ENCODE measurements at regions not wholly inside any gene's neighbourhood (a gene's known extent, or its start where the extent isn't known, plus 50 kb on each side); places are given as distances from the start of the nearest gene placed in this dataset.

DNA sequence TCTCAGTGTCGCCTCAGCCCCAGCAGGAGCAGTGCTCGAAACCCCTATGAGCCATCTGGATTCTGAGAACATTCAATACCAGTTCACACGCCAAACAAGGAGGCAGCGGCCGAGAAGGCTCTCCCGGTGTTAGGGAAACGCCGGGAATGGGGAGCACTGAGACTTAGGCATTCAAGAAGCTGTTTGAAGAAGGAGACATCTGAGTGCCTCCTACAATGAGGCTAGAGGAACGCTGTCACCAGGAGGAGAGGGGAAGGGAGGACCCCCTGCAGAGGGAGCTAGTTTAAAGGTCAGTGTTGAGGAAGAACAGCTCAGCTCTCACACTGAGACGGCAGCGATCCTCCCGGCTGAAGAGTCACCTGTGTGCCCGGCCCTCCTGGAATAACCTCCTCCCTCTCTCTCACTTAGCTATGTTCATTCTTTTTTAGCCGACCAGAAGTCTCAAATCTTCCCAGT is 69.9 kb downstream of the SERPINA3 start:
- DNase-seq, result no peak

GRCh38 chr14:94681300-94682060 is 69.3 kb downstream of the SERPINA3 start:
- no peak for DNase-seq

- no peak for DNase-seq
Observed at GRCh38 chr14:94680862-94681288, 68.7 kb downstream of the SERPINA3 start.

GRCh38 chr14:94679937-94680861 is 68.0 kb downstream of the SERPINA3 start:
- DNase-seq, result no peak

GRCh38 chr14:94679106-94679810 is 67.1 kb downstream of the SERPINA3 start:
- DNase-seq, result no peak

GRCh38 chr14:94677747-94678146 is 65.6 kb downstream of the SERPINA3 start:
- no peak for DNase-seq

- DNase-seq, result no peak
Observed at GRCh38 chr14:94677213-94677612, 65.0 kb downstream of the SERPINA3 start.

DNA sequence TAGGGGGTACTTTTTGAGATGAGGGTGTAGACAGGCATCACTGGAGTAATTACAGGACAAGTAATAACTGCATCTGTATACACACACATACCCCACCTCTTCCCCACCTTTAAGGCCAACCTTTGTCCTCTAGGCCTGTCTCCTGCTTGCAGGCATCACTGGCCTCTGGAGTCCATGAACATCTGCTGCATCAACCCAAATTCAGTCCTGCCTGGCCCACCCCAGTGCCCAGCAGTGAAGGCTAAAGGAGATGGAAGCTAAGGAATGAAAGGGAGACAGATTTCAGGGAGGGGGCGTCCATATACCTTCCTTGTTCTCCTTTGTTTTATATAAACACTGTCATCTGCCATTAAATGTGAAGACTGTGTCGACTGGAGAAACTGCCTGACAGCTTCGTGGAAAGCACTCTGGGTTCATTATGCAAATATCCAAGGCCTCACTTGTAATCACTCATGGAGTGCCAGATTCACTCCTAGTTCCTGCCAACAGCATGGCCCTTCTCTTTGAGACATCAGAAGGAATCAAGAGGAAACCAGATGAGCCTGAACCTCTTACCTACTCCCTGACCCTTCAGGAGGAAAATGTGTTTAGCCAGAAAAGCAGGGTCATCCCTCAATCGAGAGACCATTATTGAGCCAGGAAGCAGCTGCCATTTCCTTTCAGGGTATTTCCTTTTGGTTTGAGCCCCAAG is 64.4 kb downstream of the SERPINA3 start:
- no peak for DNase-seq

DNA sequence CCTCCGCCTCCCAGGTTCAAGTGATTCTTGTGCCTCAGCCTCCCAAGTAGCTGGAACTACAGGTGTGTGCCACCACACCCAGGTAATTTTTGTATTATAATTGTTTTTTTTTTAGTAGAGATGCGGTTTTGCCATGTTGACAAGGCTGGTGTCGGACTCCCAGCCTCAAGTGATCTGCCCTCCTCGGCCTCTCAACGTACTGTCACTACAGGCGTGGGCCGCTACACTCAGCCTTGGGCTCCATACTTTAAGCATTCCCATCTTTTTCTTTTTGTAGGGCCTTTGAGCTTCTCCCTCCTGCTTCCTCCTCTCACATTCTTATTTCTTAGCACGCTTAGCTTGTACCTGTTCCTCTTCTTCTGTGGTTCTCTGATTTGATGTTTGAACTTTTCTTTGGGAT is 62.8 kb downstream of the SERPINA3 start:
- no peak for DNase-seq

- no peak for DNase-seq
Observed at GRCh38 chr14:94673781-94674231, 61.6 kb downstream of the SERPINA3 start.

Data from activated T-cell treated with anti-CD3 and anti-CD28 coated beads, Interleukin-2, amount 50 U/mL, for 48 hours (primary cell).